PC-9 (cell line): ENCODE measurements at regions not wholly inside any gene's neighbourhood (a gene's known extent, or its start where the extent isn't known, plus 50 kb on each side); places are given as distances from the start of the nearest gene placed in this dataset.

ENCODE experiments used
- CTCF ChIP-seq: fragments of 200-600 bp; sonication (generic); conservative IDR thresholded peaks from 2 replicates; pipeline ENCODE4 v1.6.1; 2017; ENCODE audit warnings: mixed run types, antibody characterized with exemption, mild to moderate bottlenecking, moderate library complexity
- EZH2 ChIP-seq: fragments of 200-600 bp; sonication (generic); IDR thresholded peaks from 2 replicates; pipeline ENCODE4 v1.8.0; 2017; ENCODE audit warnings: antibody characterized with exemption, low read depth

GRCh38 chr3:40608091-40608490 is 83.3 kb downstream of the ZNF621 start:
- TF ChIP-seq EZH2 (no peak), CTCF (no peak)
